CD14-positive monocyte (primary cell): ENCODE measurements at regions not wholly inside any gene's neighbourhood (a gene's known extent, or its start where the extent isn't known, plus 50 kb on each side); places are given as distances from the start of the nearest gene placed in this dataset.

Source experiments
- DNase-seq, 3 donors: peaks; one replicate each; pipeline ENCODE4 v3.0.0-alpha.2; 2011 to 2022
- H2AFZ ChIP-seq: 2 replicates; pipeline ENCODE4 v1.6.0; 2012; ENCODE audit warnings: mild to moderate bottlenecking, low read depth, low read length, inconsistent platforms; ENCODE audit not compliant: insufficient read depth, poor library complexity, severe bottlenecking
- H3K27ac ChIP-seq, 2 donors: 1 replicate in 1 of 2; 2 replicates in 1 of 2; pipeline ENCODE4 v1.5.1; 2012 to 2013; ENCODE audit warnings: low read length in 2 of 2, control low read depth in 1 of 2, inconsistent platforms in 1 of 2, low read depth in 1 of 2, mild to moderate bottlenecking in 1 of 2
- H3K27me3 ChIP-seq, 2 donors: one replicate each; pipeline versions ENCODE4 v1.6.0 to v1.6.1; 2011 to 2013; ENCODE audit warnings: low read length in 2 of 2; ENCODE audit not compliant: control insufficient read depth in 2 of 2, insufficient read depth in 2 of 2
- H3K36me3 ChIP-seq, 2 donors: replicated peaks in 1 of 2; 1 replicate in 1 of 2; 2 replicates in 1 of 2; pipeline versions ENCODE4 v1.5.1 to v1.6.1; 2012 to 2013; ENCODE audit warnings: low read length in 2 of 2, control low read depth in 1 of 2, inconsistent platforms in 1 of 2, mild to moderate bottlenecking in 1 of 2; ENCODE audit not compliant: insufficient read depth in 2 of 2, control insufficient read depth in 1 of 2
- H3K4me1 ChIP-seq, 2 donors: 1 replicate in 1 of 2; 2 replicates in 1 of 2; pipeline versions ENCODE4 v1.5.1 to v1.6.1; 2012 to 2013; ENCODE audit warnings: low read length in 2 of 2, control low read depth in 1 of 2, inconsistent platforms in 1 of 2, mild to moderate bottlenecking in 1 of 2, moderate library complexity in 1 of 2; ENCODE audit not compliant: insufficient read depth in 2 of 2, control insufficient read depth in 1 of 2
- H3K4me2 ChIP-seq: replicated peaks from 2 replicates; pipeline ENCODE3; 2012; ENCODE audit warnings: low read length, moderate library complexity, mild to moderate bottlenecking; ENCODE audit not compliant: poor library complexity, severe bottlenecking; ENCODE audit errors: extremely low read depth
- H3K4me3 ChIP-seq, 3 experiments: fragments of 200-600 bp in 1 of 3; sonication (generic) in 1 of 3; replicated peaks in 1 of 3; 1 replicate in 2 of 3; 2 replicates in 1 of 3; pipeline ENCODE4 v1.5.1; 2011 to 2013; ENCODE audit warnings: low read length in 3 of 3, mild to moderate bottlenecking in 3 of 3, control low read depth in 2 of 3, low read depth in 2 of 3, inconsistent platforms in 1 of 3, moderate library complexity in 1 of 3
- H3K79me2 ChIP-seq: 2 replicates; pipeline ENCODE4 v1.6.0; 2012; ENCODE audit warnings: mild to moderate bottlenecking, control low read depth, inconsistent platforms, low read length, moderate library complexity; ENCODE audit not compliant: insufficient read depth
- H3K9ac ChIP-seq: 2 replicates; pipeline ENCODE4 v1.6.0; 2017; ENCODE audit warnings: low read length, mild to moderate bottlenecking; ENCODE audit not compliant: insufficient read depth, poor library complexity, severe bottlenecking
- H3K9me3 ChIP-seq, 2 donors: replicated peaks in 1 of 2; 1 replicate in 1 of 2; 2 replicates in 1 of 2; pipeline versions ENCODE4 v1.5.1 to v1.6.1; 2012 to 2013; ENCODE audit warnings: low read length in 2 of 2, control low read depth in 1 of 2; ENCODE audit not compliant: control insufficient read depth in 1 of 2, insufficient read depth in 1 of 2
- H4K20me1 ChIP-seq: 2 replicates; pipeline ENCODE4 v1.6.0; 2012; ENCODE audit warnings: mild to moderate bottlenecking, low read length, control low read depth, moderate library complexity; ENCODE audit not compliant: insufficient read depth
- H3K27ac Mint-ChIP-seq, 7 donors: one replicate each; pipeline ENCODE4 v1.8.0; 2020; ENCODE audit warnings: mild to moderate bottlenecking in 7 of 7, mixed read lengths in 7 of 7, moderate library complexity in 6 of 7, inconsistent platforms in 2 of 7
- H3K27me3 Mint-ChIP-seq, 3 donors: one replicate each; pipeline ENCODE4 v1.8.0; 2021 to 2022; ENCODE audit warnings: low read depth in 3 of 3, mild to moderate bottlenecking in 3 of 3, mixed read lengths in 3 of 3, moderate library complexity in 3 of 3, inconsistent platforms in 1 of 3
- H3K36me3 Mint-ChIP-seq, 2 donors: one replicate each; pipeline ENCODE4 v1.8.0; 2020; ENCODE audit warnings: mixed read lengths in 2 of 2, inconsistent platforms in 1 of 2, mild to moderate bottlenecking in 1 of 2
- H3K4me1 Mint-ChIP-seq: one replicate; pipeline ENCODE4 v1.8.0; 2020; ENCODE audit warnings: mild to moderate bottlenecking, mixed read lengths
- H3K4me3 Mint-ChIP-seq, 2 donors: one replicate each; pipeline ENCODE4 v1.8.0; 2020; ENCODE audit warnings: mild to moderate bottlenecking in 2 of 2, mixed read lengths in 2 of 2, moderate library complexity in 1 of 2
- H3K9me3 Mint-ChIP-seq, 7 donors: one replicate each; pipeline ENCODE4 v1.8.0; 2020 to 2022; ENCODE audit warnings: mixed read lengths in 7 of 7, mild to moderate bottlenecking in 6 of 7, moderate library complexity in 6 of 7, inconsistent platforms in 2 of 7
- WGBS: methylation state at CpG from one replicate; pipeline ENCODE4 v1.1.5; 2013; ENCODE audit warnings: missing lambda C conversion rate; ENCODE audit not compliant: insufficient coverage; 5-methylcytosine and 5-hydroxymethylcytosine counted together
- intact Hi-C, 2 donors: fragments of 100-400 bp; cut with micrococcal nuclease; formaldehyde crosslinking; loops; one replicate each; pipeline versions ENCODE4 v1.15.0 to v1.15.1; 2023
- TF ChIP-seq, protein P1 (sequence below): fragments of 200-600 bp; IDR thresholded peaks from one replicate; pipeline ENCODE4 v1.8.0; 2022; ENCODE audit warnings: antibody characterized with exemption, mild to moderate bottlenecking

DNA sequence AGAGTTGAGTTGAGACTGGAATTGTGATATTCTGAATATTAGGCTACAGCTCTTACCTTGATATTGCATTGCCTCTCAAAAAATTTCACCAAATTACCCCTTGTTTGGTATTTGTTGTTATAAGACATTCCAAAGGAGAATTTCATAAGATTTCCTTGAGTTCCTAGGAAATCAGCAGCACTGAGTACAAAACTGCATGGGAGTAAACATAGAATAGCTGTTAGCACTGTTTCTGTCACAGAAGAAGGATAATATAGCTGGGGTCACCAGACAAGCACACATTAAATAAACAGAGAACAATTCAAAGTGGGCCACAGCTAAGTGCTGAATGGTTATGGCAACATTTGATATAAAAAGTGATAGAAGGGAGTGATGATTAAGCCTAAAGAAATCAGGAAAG is 724.3 kb downstream of the PRELID2 start:
- H3K4me3 Mint-ChIP-seq: no peak overlapping the region
- no peaks in the 10 kb centered on the region for H3K4me1 Mint-ChIP-seq
- no peak overlapping the region for H3K9ac ChIP-seq
- H3K9me3 ChIP-seq: no peaks in the 10 kb centered on the region
- H3K36me3 Mint-ChIP-seq: no peaks in the 10 kb centered on the region
- DNase-seq: no peak
- no peak overlapping the region for H3K4me3 ChIP-seq
- no peaks in the 10 kb centered on the region for H3K36me3 ChIP-seq
- H2AFZ ChIP-seq: no peak overlapping the region
- H3K4me2 ChIP-seq: no peak overlapping the region
- no peaks in the 10 kb centered on the region for H3K4me1 ChIP-seq
- TF ChIP-seq, protein P1, sequence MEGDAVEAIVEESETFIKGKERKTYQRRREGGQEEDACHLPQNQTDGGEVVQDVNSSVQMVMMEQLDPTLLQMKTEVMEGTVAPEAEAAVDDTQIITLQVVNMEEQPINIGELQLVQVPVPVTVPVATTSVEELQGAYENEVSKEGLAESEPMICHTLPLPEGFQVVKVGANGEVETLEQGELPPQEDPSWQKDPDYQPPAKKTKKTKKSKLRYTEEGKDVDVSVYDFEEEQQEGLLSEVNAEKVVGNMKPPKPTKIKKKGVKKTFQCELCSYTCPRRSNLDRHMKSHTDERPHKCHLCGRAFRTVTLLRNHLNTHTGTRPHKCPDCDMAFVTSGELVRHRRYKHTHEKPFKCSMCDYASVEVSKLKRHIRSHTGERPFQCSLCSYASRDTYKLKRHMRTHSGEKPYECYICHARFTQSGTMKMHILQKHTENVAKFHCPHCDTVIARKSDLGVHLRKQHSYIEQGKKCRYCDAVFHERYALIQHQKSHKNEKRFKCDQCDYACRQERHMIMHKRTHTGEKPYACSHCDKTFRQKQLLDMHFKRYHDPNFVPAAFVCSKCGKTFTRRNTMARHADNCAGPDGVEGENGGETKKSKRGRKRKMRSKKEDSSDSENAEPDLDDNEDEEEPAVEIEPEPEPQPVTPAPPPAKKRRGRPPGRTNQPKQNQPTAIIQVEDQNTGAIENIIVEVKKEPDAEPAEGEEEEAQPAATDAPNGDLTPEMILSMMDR: no peak
- no peak overlapping the region for H3K27ac ChIP-seq
- no peaks in the 10 kb centered on the region for H3K79me2 ChIP-seq
- H3K27me3 Mint-ChIP-seq: no peaks in the 10 kb centered on the region
- intact Hi-C loops: no loop called here
- H4K20me1 ChIP-seq: no peaks in the 10 kb centered on the region
- no peaks in the 10 kb centered on the region for H3K27me3 ChIP-seq
- H3K27ac Mint-ChIP-seq: no peak overlapping the region
- peaks cover 2 to 11% (median 4%) of the 10 kb centered on the region in 7 donors for H3K9me3 Mint-ChIP-seq

DNA sequence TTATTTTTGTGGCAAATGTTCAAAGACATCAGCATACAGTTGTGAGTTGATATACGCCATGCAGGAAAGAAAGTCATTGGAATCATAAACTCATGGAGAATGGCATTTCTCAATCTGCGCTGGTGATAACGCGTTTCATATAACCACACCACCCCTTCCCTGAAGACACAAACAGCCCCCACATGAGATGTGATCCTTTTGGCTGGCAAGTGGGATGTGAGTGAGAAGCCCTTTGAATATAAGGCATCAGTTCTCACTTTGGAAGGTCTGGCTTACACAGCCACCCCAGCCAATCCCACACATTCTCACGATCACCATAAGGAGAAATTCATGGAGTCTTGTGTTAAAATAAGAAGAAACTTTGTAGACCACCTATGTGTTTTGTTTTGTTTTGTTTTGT is 725.0 kb downstream of the PRELID2 start:
- WGBS: no CpG with 5 or more reads among the region's 5 CpGs
- intact Hi-C loops: no loop called here
- TF ChIP-seq, protein P1: no peak

More for the DNA sequence above, 725.0 kb downstream of the PRELID2 start:
- no peaks in the 10 kb centered on the region for H3K4me1 ChIP-seq
- H3K4me3 ChIP-seq: no peak overlapping the region
- H3K27me3 ChIP-seq: no peaks in the 10 kb centered on the region
- Mint-ChIP-seq H3K36me3 (no peaks in the 10 kb centered on the region), H3K9me3 (peaks cover 2 to 11% (median 4%) of the 10 kb centered on the region in 7 donors), H3K4me3 (no peak overlapping the region), H3K27ac (no peak overlapping the region), H3K27me3 (no peaks in the 10 kb centered on the region), H3K4me1 (no peaks in the 10 kb centered on the region)
- DNase-seq: no peak
- no peak overlapping the region for H3K4me2 ChIP-seq
- no peak overlapping the region for H2AFZ ChIP-seq
- H3K79me2 ChIP-seq: no peaks in the 10 kb centered on the region
- no peaks in the 10 kb centered on the region for H3K9me3 ChIP-seq
- no peaks in the 10 kb centered on the region for H3K36me3 ChIP-seq
- no peak overlapping the region for H3K9ac ChIP-seq
- no peaks in the 10 kb centered on the region for H4K20me1 ChIP-seq
- H3K27ac ChIP-seq: no peak overlapping the region
